ENCODE measurements at regions not wholly inside any gene's neighbourhood (a gene's known extent, or its start where the extent isn't known, plus 50 kb on each side); places are given as distances from the start of the nearest gene placed in this dataset.

DNA sequence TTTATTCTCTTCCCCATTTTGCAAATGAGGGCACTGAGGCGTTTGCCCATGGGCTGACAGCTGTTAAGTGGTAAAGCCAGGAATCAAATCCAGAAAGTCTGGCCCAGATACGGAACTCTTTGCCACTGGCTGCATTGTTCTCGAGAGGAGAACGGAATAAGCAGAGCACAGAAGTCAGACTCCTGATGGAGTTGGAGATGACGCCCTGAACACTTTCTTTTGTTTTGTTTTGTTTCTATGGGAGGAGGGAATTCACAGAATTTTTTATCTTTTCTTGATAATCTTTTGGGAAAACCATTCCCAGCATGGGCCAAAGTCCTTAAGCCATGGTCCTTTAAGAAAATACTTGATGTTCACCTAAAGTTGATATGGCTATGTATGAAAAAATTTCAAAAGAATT lies 322.2 kb downstream of the RDH14 start:
- no peak overlapping the region for H3K4me3 ChIP-seq (ENCODE audit: low read length)
- no peak for DNase-seq (ENCODE audit: low read depth, low spot score)

- DNase-seq (ENCODE audit: low read depth, low spot score): no peak
- H3K4me3 ChIP-seq (ENCODE audit: low read length): no peak overlapping the region
Measured at GRCh38 chr2:18237298-18237697, 323.2 kb downstream of the RDH14 start.

DNA sequence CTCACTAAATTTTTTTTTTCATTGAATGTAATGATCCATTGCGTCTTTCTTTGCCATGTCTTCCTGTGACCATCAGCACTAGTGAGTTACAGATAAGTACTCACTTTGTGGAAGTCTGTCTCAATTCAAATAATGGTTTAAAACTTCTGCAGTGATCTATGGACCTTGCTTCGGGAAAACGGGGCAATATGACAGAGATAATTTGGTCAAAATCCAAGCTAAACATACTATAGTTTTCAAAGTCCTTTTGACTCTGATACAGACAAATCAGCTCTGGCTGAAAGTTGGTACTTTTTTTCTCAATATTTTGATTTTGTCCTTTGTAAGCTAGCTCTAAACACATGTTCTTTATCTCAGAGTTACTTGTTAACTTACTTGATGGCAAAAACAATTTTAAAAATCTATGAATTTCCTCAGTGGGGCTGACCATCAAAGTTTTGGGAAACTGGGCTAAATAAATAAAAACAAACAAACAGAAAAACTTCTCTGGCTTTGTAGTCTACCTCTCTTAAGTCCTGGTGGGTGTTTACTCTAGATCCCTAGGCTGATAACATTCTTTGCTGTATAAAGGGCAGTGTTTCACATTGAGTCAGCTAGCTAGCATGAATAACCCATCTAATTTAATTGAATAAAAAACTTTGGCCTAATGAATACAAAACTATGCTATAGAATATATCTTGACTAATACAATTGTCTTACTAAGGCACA lies 327.6 kb downstream of the RDH14 start:
- no peak overlapping the region for H3K4me3 ChIP-seq (ENCODE audit: low read length)
- no peak for DNase-seq (ENCODE audit: low read depth, low spot score)

DNA sequence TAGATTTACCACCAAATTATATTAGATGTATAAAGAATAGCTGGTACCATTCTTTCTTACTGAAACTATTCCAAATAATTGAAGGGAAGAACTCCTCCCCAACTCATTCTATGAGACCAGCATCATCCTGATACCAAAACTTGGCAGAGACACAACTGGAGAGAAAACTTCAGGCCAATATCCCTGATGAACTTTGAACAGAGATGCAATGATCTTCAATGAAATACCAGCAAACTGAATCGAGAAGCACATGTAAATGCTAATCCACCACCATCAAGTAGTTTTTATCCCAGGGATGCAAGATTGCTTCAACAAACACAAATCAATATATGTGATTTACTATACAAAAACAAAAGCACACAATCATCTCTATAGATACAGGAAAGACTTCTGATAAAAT lies 329.8 kb downstream of the RDH14 start:
- DNase-seq (ENCODE audit: low read depth, low spot score): no peak

DNA sequence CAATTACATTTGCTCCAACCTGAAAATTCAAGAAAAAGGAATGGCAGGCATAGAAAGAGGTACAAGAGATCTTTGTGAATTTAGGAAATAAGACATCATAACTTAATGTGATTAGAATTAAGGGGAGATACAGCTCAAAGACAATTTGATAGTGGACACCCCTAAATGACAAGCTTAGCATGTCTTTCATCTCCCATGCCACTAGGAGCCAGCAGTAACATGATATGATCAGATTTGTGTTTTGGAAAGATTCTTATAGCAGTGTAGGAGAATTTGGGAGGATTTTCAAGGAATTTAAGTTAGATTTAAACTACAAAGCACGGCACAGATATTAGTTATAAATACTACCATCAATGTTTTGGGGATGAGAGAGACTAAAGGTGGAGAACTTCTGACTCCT lies 340.8 kb downstream of the RDH14 start:
- no peak for DNase-seq (ENCODE audit: low read depth, low spot score)
- H3K4me3 ChIP-seq (ENCODE audit: low read length): no peak overlapping the region

More for the DNA sequence above, 329.8 kb downstream of the RDH14 start:
- H3K4me3 ChIP-seq (ENCODE audit: low read length): no peak overlapping the region

DNA sequence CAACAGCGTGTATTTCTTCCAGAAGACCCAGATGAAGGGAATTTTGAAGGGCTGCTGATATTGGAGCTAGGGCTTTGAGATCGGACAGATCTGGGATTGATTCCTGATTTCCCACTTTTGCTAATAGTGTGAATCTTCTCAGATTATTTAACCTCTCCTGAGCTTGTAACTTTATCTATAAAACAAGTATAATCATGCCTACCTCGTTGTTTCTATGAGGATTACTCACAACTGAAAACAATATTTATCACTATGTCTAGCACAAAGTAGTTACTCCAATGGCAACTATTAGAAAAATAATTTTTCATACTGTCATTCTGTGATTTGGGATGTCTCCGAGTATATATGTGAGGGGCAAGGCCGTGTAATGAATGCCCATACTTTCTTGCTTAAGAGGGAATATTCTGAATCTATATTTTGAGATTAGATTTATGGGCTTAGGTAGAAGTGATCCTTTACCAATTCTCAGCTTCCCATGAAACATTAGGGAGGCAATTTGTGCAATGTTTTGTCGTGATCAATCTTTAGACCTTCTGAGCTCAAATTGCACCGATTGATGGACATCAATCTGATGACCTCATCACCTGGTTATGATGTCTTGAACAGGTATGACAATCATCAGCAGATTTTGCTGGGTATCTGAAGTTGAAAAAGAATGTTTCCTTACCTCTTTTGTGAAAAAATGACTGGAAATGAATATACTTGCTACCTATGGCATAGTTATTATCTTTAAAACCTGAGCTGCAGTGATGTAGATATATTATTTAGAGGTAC lies 339.9 kb downstream of the KCNS3 start:
- no peak overlapping the region for H3K4me3 ChIP-seq (ENCODE audit: low read length)
- DNase-seq (ENCODE audit: low read depth, low spot score): no peak

DNA sequence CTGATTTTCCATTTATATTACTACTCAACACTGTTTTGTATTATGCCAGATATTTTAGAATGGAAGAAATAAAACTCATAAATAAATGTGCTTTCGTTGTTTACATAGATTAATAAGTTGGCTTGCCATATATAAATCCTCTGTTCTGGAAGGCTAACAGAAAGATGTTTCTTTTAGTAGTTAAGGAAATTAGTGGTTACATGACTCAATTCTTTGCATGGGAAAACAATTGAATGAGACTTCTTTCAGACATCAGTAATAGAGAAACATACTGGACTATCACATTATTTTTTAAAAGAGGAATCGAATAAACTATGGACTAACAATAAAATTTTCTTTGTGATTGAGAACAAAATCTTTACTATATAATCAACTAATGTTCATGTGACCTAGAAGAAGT lies 336.5 kb downstream of the KCNS3 start:
- no peak overlapping the region for H3K4me3 ChIP-seq (ENCODE audit: low read length)
- no peak for DNase-seq (ENCODE audit: low read depth, low spot score)

DNA sequence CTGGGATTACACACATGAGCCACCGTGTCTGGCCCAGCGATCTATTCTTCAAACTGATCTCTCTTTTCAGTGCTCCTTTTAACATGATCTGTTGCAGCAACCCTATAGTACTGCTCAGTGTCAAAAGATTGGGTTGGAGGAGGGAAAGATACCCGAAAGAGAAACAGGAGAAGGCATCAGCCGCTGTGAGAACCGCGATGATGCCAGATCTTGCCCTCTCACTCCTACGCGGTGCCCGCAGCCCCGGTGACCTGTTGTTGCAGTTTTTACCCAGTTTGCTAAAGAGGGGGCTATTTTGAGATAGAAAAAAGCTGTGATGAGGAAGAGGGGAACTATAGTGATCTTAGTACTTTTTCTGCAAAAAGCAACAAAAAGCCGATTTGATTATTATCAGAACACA lies 335.5 kb downstream of the KCNS3 start:
- no peak for DNase-seq (ENCODE audit: low read depth, low spot score)
- H3K4me3 ChIP-seq (ENCODE audit: low read length): no peak overlapping the region

- H3K4me3 ChIP-seq (ENCODE audit: low read length): no peak overlapping the region
- no peak for DNase-seq (ENCODE audit: low read depth, low spot score)
Measured at GRCh38 chr2:18209934-18210639, 331.6 kb downstream of the KCNS3 start.

GRCh38 chr2:18208956-18209355 lies 330.5 kb downstream of the KCNS3 start:
- DNase-seq (ENCODE audit: low read depth, low spot score): no peak
- no peak overlapping the region for H3K4me3 ChIP-seq (ENCODE audit: low read length)

GRCh38 chr2:18200771-18201170 lies 322.3 kb downstream of the KCNS3 start:
- no peak for DNase-seq (ENCODE audit: low read depth, low spot score)
- H3K4me3 ChIP-seq (ENCODE audit: low read length): no peak overlapping the region

GRCh38 chr2:18198677-18199076 lies 320.2 kb downstream of the KCNS3 start:
- no peak overlapping the region for H3K4me3 ChIP-seq (ENCODE audit: low read length)
- no peak for DNase-seq (ENCODE audit: low read depth, low spot score)

GRCh38 chr2:18194161-18194560 lies 315.7 kb downstream of the KCNS3 start:
- no peak for DNase-seq (ENCODE audit: low read depth, low spot score)
- H3K4me3 ChIP-seq (ENCODE audit: low read length): no peak overlapping the region

DNA sequence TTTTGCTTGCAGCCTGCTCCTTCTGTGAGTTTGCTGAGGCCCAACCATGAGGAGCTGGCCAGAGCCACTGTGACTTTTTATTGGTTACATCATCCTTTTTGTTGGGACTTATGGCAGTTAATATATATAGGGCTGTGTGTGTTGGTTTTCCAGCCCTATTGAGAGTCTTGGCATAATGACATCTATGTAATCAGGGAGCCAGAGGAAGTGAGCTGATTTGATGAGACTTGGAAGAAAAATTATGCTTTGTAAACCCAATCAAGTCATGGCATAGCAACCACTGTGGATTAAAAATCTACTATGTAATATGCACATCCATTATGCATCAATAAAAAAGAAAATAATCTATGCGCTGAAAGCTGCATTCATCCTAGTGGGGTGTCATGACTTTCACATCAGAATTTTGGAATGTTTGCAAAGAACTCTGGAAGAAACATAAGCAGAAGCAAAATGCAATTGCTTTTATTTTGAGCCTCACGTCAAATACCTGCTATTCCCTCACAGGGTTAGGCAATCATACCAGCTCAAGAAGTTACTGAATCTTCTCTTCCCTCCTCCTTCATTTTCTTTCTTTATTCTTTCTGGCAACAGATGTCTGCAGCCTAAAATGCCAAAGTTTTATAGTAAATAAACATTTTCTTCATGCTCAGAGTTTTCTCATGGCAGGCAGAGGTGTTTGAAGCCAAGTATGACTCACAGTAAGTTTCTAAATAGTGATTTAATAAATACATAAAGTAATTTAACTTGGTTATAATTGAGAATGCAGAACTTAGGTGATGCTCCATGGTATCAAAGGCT lies 308.5 kb downstream of the KCNS3 start:
- DNase-seq (ENCODE audit: low read depth, low spot score): no peak
- no peak overlapping the region for H3K4me3 ChIP-seq (ENCODE audit: low read length)

DNA sequence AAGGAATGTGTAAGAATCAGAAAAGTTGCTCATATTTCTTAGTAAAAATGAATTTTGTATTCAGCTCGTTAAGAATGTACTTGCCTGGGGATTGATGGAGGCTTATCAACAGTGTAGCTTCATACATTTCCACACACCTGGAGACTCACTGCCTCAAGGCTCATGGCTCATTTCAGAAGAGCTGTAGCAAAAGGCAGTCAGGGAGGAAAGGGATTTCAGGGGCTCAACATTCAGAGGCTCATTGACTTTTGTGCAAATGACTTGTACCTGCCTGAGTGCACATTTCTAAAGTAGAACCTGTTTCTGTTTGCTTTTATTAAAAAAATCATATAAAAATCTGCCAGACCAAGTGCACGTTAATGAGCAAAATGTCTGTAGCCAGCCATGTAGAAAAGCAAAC lies 304.4 kb downstream of the KCNS3 start:
- no peak overlapping the region for H3K4me3 ChIP-seq (ENCODE audit: low read length)
- no peak for DNase-seq (ENCODE audit: low read depth, low spot score)

DNA sequence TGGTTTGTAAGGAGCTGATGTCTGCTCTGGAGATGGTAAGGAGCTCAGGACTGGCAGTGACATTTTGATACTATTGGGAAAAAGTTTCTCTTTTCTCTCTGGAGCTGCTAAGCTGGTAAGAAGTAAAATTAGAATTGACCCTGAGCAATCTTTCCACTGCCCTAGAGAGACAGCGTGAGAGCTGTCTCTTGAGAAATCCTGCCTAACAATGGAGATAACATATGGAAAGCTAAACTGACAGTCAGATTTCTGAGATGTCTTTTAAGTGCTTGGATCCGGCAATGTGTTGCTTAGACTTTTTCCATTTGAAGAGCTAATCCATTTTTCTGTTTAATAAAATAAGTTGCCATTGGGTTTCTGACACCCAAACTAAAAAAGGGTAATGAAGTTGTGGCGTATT lies 302.4 kb downstream of the KCNS3 start:
- no peak overlapping the region for H3K4me3 ChIP-seq (ENCODE audit: low read length)
- DNase-seq (ENCODE audit: low read depth, low spot score): no peak

DNA sequence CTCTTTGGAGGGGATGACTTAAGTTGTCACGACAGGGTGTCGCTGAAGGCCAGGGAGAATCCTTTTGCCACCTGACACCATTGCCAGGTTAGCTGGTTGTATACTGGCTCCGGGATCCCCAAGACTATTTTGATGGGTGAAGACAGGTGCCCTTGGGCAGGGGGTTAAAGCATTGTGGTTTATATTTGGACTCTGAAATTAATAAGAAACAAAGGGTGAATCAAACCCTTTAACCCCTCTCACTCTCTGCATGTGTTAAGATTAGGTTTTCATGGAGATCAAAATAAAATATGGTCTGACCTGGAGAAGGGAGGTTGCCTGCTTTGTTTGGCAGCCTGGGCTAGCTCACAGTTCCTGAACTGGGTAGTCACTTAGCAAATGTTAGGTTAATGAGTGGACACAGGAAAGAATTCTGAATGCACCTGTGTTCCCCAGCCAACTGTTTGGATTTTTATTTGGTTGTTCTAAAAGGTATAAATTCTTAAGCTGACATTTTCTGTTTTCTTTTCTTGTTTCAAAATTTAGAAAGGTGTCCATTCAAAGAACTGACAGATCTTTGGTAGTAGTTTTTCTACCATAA lies 301.7 kb downstream of the KCNS3 start:
- no peak for DNase-seq (ENCODE audit: low read depth, low spot score)
- no peak overlapping the region for H3K4me3 ChIP-seq (ENCODE audit: low read length)

GRCh38 chr2:18178736-18179349 lies 300.4 kb downstream of the KCNS3 start:
- peak; percentile 61 for DNase-seq (ENCODE audit: low read depth, low spot score)
- H3K4me3 ChIP-seq (ENCODE audit: low read length): no peak overlapping the region

All from Jurkat, Clone E6-1 (cell line).